ENCODE measurements at regions not wholly inside any gene's neighbourhood (a gene's known extent, or its start where the extent isn't known, plus 50 kb on each side); places are given as distances from the start of the nearest gene placed in this dataset.

GRCh38 chr5:23146183-23146582 lies 293.0 kb upstream of the CDH12 start:
- Histone ChIP-seq H3K4me1 (no peaks in the 10 kb centered on the region), H3K36me3 (ENCODE audit: control insufficient read depth, insufficient read depth, low read length) (no peaks in the 10 kb centered on the region), H3K27me3 (replicated peaks; ENCODE audit: control insufficient read depth, insufficient read depth, low read length) (no peaks in the 10 kb centered on the region), H3K4me3 (ENCODE audit: low read depth, low read length) (no peak overlapping the region), H3K9me3 (no peaks in the 10 kb centered on the region)
- H3K27ac Mint-ChIP-seq (ENCODE audit: unreplicated experiment): no peak overlapping the region
- ChIA-PET CTCF (no interaction called here), POLR2A (no interaction called here)
- H3K36me3 Mint-ChIP-seq (ENCODE audit: insufficient read depth, unreplicated experiment): no peaks in the 10 kb centered on the region
- peaks cover 7% of the 10 kb centered on the region for H3K27me3 Mint-ChIP-seq (ENCODE audit: insufficient read depth, unreplicated experiment)
- no peak overlapping the region for H3K4me3 Mint-ChIP-seq (ENCODE audit: unreplicated experiment)
- intact Hi-C loops (cut with micrococcal nuclease; ENCODE audit: unreplicated experiment): no loop called here
- TF ChIP-seq CTCF (IDR thresholded peaks at IDR 0.05; ENCODE audit: insufficient read depth in 1 of 2, low read depth in 1 of 2, low read length in 1 of 2, severe bottlenecking in 1 of 2, unreplicated experiment in 1 of 2): no peak
- DNase-seq: no peak
- no peaks in the 10 kb centered on the region for H3K9me3 Mint-ChIP-seq (ENCODE audit: unreplicated experiment)
- H3K4me1 Mint-ChIP-seq (ENCODE audit: low read depth, unreplicated experiment): no peaks in the 10 kb centered on the region
- BruUV-seq (replicated peaks): no TSS peak

- H3K4me3 ChIP-seq (ENCODE audit: low read depth, low read length): no peak overlapping the region
- ChIA-PET POLR2A (no interaction called here), CTCF (no interaction called here)
- Mint-ChIP-seq H3K27me3 (ENCODE audit: insufficient read depth, unreplicated experiment) (no peaks in the 10 kb centered on the region), H3K4me1 (ENCODE audit: low read depth, unreplicated experiment) (no peaks in the 10 kb centered on the region), H3K36me3 (ENCODE audit: insufficient read depth, unreplicated experiment) (no peaks in the 10 kb centered on the region), H3K9me3 (ENCODE audit: unreplicated experiment) (no peaks in the 10 kb centered on the region), H3K4me3 (ENCODE audit: unreplicated experiment) (no peak overlapping the region), H3K27ac (ENCODE audit: unreplicated experiment) (no peak overlapping the region)
- no peaks in the 10 kb centered on the region for H3K36me3 ChIP-seq (ENCODE audit: control insufficient read depth, insufficient read depth, low read length)
- H3K27me3 ChIP-seq (replicated peaks; ENCODE audit: control insufficient read depth, insufficient read depth, low read length): no peaks in the 10 kb centered on the region
- intact Hi-C loops (cut with micrococcal nuclease; ENCODE audit: unreplicated experiment): loop anchor here (1.0 to 5.0 kb wide), 2 partner anchors 250 to 897 kb away; no protein-coding TSS in a partner anchor
- no peaks in the 10 kb centered on the region for H3K9me3 ChIP-seq
- peak; percentile 30 to 34 for TF ChIP-seq CTCF (IDR thresholded peaks at IDR 0.05; ENCODE audit: insufficient read depth in 1 of 2, low read depth in 1 of 2, low read length in 1 of 2, severe bottlenecking in 1 of 2, unreplicated experiment in 1 of 2)
- H3K4me1 ChIP-seq: no peaks in the 10 kb centered on the region
- BruUV-seq (replicated peaks): no TSS peak
- peak in 1 of 2 experiments; percentile 10 for DNase-seq
Measured at GRCh38 chr5:23139338-23140171, 286.4 kb upstream of the CDH12 start.

- Mint-ChIP-seq H3K4me3 (ENCODE audit: unreplicated experiment) (no peak overlapping the region), H3K9me3 (ENCODE audit: unreplicated experiment) (no peaks in the 10 kb centered on the region), H3K36me3 (ENCODE audit: insufficient read depth, unreplicated experiment) (no peaks in the 10 kb centered on the region), H3K4me1 (ENCODE audit: low read depth, unreplicated experiment) (no peaks in the 10 kb centered on the region), H3K27ac (ENCODE audit: unreplicated experiment) (no peak overlapping the region), H3K27me3 (ENCODE audit: insufficient read depth, unreplicated experiment) (no peaks in the 10 kb centered on the region)
- no peak for DNase-seq
- Histone ChIP-seq H3K4me1 (no peaks in the 10 kb centered on the region), H3K9me3 (no peaks in the 10 kb centered on the region), H3K4me3 (ENCODE audit: low read depth, low read length) (no peak overlapping the region), H3K36me3 (ENCODE audit: control insufficient read depth, insufficient read depth, low read length) (no peaks in the 10 kb centered on the region), H3K27me3 (replicated peaks; ENCODE audit: control insufficient read depth, insufficient read depth, low read length) (no peaks in the 10 kb centered on the region)
- intact Hi-C loops (cut with micrococcal nuclease; ENCODE audit: unreplicated experiment): loop anchor here (5.0 kb wide), 1 partner anchor 895 kb away; no protein-coding TSS in a partner anchor
- TF ChIP-seq CTCF (IDR thresholded peaks at IDR 0.05; ENCODE audit: insufficient read depth in 1 of 2, low read depth in 1 of 2, low read length in 1 of 2, severe bottlenecking in 1 of 2, unreplicated experiment in 1 of 2): no peak
- ChIA-PET CTCF (no interaction called here), POLR2A (no interaction called here)
- no TSS peak for BruUV-seq (replicated peaks)
Measured at GRCh38 chr5:23136958-23137357, 283.8 kb upstream of the CDH12 start.

All from Caco-2 (cell line).